LNCAP (cell line): ENCODE measurements at regions not wholly inside any gene's neighbourhood (a gene's known extent, or its start where the extent isn't known, plus 50 kb on each side); places are given as distances from the start of the nearest gene placed in this dataset.

Experiments
- TF ChIP-seq, protein P1 (sequence below): fragments of 450-650 bp; IDR thresholded peaks from 2 replicates; pipeline ENCODE4 v1.5.1; 2017; ENCODE audit warnings: mild to moderate bottlenecking

DNA sequence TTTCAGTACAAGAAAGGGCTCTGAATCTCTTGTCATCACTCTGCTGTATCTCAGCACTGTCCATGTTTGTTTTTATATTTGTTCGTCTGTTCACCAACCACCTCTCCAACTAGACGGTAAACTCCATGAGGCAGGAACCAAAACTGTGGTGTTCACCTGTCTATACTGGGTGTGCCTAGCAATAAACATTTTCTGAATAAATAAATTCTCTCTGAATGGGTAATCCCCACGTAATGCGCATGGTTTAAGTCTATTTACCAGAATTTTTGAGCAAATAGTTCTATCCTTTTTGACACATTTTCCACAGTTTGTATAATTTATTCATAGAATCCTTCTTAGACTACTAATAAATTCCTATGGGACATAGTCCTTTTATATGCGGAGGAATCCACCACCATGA, 400.6 kb upstream of the CFAP20DC start:
- TF ChIP-seq, protein P1, sequence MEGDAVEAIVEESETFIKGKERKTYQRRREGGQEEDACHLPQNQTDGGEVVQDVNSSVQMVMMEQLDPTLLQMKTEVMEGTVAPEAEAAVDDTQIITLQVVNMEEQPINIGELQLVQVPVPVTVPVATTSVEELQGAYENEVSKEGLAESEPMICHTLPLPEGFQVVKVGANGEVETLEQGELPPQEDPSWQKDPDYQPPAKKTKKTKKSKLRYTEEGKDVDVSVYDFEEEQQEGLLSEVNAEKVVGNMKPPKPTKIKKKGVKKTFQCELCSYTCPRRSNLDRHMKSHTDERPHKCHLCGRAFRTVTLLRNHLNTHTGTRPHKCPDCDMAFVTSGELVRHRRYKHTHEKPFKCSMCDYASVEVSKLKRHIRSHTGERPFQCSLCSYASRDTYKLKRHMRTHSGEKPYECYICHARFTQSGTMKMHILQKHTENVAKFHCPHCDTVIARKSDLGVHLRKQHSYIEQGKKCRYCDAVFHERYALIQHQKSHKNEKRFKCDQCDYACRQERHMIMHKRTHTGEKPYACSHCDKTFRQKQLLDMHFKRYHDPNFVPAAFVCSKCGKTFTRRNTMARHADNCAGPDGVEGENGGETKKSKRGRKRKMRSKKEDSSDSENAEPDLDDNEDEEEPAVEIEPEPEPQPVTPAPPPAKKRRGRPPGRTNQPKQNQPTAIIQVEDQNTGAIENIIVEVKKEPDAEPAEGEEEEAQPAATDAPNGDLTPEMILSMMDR = no peak

DNA sequence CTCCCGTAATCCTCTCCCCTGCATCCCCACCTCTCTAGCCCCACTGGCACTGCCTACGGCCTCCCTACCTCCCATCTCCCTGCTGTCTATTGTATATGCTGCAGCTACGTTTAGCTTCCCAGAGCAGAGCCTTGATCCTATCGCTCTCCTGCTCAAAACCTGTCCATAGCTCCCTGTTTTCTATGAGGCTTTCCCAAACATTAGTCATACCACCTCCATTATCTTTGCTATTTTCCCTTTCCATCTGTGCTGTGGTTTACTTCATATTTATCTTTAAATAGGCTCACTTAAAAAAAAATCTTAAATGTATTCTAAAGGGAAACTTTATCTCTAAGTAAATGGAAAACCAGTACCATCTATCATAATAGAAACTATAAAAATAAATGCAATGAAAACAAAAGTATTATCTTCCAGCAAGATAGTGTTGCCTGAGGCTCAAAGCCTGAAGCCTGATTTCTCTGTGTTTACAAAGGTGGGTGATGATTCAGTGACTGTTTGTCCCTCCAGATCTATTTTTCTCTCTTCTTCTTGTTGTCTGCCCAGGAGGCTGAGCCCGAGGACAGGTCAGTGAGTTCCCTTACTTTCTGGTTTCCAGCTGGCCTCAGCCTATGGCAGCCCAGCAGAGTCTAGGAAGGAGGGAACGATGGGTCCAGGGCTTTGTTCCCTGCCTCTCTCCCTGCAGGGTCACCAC, 397.1 kb upstream of the CFAP20DC start:
- TF ChIP-seq, protein P1 = no peak

DNA sequence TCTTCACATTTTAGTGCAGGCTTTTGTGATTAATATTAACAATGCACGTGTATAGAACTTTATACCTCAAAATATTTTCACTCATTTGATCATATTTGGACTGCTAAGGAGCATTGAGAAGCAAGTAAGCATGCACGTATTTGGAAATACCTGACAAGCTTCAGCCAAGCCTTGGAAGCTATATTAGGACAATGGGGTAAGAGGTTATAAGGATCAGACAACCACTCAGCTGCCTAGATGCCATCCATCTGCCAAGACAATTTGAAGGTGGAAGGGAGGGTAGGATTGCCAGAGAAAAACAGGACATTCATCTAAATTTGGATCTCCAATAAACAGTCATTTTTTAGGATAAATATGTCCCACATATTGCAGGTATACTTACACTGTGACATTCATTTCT, 394.9 kb upstream of the CFAP20DC start:
- TF ChIP-seq, protein P1 = no peak

DNA sequence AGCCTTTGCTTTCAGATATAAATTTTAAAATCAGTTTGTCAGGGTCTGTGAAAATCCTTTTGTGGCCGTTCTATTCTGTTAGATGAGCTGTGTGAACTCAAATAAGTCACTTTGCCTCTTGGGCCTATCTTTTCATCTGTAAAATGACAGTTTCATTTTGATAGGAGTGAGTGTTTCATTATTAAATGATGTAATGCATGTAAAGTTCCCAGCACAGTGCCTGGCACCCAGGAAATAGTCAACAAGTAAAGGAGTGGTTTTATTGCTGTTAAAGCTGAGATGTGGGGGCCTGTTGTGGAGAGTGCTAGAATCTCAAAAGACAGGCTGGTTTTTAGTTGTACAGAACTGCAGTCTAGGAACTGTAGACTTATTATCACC, 394.5 kb upstream of the CFAP20DC start:
- TF ChIP-seq, protein P1 = no peak

DNA sequence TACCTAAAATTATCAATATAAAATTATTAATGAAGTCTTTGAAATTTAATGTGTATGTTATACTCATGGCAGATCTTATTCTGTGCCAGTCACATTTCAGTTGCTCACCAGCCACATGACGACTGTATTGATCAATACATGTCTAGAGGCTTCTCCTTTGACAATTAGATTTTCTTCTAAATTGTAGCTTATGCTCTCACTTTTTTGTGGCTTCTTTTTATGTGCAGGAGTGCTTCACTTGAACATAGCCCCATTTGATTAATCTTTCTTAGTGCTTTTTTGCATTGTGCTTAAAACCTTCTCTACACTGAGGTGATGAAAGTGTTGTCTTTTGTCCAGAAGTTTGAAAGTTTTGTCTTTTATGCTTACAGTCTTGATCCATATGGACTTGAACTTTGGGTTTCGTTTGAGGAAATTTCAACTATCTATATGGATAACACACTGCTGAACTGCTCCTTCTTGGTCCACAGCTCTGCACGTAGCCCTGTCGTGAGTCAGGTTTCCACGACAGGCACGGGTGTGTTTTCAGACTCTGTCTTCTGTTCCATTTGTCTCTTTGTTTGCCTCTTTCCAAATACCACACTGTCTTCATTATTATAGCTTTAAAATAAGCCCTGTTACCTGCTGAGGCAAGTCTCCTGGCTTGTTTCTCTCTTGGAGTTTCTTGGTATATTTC, 393.9 kb upstream of the CFAP20DC start:
- TF ChIP-seq, protein P1 = no peak

DNA sequence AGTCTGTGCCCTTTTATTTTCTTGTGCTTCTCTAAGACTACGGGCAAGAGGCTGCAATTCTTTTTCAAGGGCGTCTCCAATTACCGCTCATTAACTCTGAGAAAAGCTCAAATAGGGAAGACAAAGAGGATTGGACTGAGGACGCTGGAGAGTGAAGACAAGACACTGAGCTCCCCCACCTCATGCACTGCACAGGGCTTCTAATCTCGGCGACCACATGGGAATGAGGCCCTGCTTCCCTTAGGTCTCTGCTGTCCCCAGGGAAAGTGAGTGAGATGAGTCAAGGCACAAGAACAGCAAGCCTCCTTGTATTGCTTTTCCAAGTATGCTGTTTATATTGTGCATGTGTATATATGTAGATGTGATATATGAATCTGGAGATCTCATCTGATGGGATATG, 392.2 kb upstream of the CFAP20DC start:
- TF ChIP-seq, protein P1 = no peak

DNA sequence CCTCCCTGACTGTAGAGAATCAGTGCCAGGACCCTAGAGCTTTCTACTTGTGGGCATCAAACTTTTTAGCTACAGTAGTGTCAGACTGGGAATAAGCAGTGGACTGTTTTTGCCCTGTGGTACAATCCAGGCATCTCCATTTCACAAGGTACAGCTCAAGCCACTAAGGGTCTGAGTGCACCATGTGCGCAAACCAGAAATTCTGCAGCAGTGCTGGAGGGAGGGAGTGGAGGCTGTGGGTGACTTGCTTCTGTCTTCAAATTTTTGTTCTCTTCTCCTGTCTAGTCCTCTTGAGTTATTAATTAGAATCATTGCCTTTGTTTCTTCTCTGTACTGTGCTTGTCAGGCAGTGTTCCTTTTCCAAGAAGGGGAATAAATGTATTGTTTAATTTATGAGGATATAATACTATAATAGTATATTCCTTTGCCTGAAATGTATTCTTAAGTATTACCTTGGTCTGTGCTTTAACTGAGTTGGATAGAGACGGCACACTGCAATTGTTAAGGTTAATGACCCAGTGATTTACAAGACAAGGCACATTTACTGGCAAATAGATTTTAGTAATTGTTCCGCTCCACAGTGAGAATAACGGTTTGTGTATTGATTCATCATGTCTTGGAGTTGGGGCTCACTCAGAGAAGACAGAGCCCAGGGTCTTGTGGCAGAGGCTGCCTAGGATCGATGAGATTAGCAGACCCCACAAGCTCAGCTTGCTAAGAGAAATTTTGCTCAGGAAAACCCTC, 390.6 kb upstream of the CFAP20DC start:
- TF ChIP-seq, protein P1 = no peak
